GM19025 (cell line): ENCODE measurements at regions not wholly inside any gene's neighbourhood (a gene's known extent, or its start where the extent isn't known, plus 50 kb on each side); places are given as distances from the start of the nearest gene placed in this dataset.

Source experiments
- ATAC-seq: cut with Tn5 transposase; IDR thresholded peaks from one replicate; pipeline ENCODE4 v1.9.1; 2021; ENCODE audit warnings: mild to moderate bottlenecking, low read depth, moderate library complexity; ENCODE audit not compliant: unreplicated experiment

GRCh38 chr6:23910420-23910819 lies 215.6 kb upstream of the NRSN1 start:
- ATAC-seq = no peak

DNA sequence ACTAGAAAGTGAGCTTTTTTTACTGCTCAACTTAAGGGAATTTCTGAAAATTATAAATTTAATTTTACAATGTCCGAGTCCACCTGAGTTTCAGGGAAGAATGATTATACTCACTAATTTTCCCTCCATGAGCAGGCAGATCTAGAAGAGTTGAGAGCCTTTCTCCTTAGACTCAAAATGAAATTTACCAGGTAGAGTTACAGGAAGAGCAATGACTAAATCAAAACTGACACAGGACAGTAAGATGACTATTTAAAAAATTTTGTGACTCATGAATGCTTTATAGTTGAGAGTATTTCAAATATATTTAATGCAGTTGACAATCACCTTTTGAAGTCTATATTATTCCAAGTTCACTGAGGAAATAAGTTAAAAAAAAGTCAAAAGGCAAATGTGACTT lies 198.1 kb upstream of the NRSN1 start:
- ATAC-seq = no peak

GRCh38 chr6:23929201-23929600 lies 196.8 kb upstream of the NRSN1 start:
- no peak for ATAC-seq

DNA sequence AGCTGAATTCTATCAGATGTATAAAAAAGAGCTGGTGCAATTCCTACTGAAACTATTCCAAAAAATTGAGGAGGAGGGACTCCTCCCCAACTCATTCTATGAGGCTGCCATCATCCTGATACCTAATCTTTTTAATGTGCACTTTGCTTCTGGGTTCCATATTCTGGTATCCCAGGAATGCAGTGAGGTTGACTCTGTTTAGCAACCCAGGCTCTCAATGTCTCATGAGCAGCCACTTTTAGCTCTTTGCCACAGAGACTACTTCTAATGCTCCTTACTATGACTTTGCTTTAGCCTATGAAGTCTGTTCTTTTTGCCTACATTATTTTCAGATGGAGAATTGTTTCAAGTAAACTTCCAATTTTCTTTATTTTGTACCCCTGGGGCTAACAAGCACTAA lies 185.5 kb upstream of the NRSN1 start:
- ATAC-seq = no peak

DNA sequence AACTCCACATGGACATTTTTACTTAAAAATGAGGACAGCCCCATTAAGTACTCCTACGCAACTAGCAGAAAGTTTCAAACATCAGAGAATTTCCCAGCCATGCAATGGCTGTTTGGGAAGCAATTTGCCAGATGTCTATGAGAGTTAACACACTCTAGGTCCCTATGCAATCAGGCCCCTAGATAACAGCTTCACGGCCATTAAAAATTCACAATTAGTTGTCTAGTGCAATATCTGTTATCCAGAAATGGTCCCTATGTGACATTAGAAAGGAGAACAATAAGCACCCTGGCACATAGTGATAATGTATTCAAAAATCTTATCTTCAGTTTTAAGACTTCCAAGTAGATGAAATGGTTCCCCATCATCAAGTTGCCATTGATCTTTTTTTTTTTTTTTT lies 174.3 kb upstream of the NRSN1 start:
- ATAC-seq = no peak

DNA sequence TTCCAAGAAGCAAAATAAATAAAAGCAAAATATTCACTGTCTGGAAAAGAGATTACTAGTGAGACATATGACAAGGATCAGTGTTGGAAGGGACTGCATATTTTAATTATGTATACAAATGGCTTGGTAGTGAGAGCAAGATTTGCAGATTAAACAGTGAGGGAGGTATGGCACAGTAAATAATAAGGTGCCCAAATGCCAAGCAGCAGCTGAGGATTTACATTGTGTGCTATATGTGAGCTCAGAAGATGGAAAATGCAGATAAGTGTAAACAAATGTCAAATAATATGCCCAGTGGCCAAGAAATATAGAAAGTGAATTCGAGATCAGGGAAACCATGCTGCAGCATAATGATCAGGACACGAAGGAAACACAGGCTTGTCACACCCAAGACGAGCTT lies 173.8 kb upstream of the NRSN1 start:
- no peak for ATAC-seq

GRCh38 chr6:23953976-23954375 lies 172.0 kb upstream of the NRSN1 start:
- no peak for ATAC-seq

GRCh38 chr6:23957017-23957416 lies 169.0 kb upstream of the NRSN1 start:
- ATAC-seq = no peak

DNA sequence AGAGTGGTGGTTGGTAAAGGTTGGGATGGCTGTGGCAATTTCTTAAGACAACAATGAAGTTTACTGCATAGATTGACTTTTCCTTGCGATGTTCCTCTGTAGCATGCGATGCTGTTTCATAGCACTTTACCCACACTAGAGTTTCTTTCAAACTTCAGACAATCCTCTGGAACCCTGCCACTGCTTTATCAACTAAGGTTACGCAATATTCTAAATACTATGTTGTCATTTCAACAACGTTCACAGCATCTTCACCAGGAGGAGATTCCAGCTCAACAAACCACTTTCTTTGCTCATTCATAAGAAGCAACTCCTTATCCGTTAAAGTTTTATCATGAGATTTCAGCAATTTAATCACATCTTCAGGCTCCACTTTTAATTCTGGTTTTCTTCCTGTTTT lies 161.2 kb upstream of the NRSN1 start:
- ATAC-seq = no peak

- ATAC-seq = no peak
Measured at GRCh38 chr6:23969344-23969743, 156.7 kb upstream of the NRSN1 start.

DNA sequence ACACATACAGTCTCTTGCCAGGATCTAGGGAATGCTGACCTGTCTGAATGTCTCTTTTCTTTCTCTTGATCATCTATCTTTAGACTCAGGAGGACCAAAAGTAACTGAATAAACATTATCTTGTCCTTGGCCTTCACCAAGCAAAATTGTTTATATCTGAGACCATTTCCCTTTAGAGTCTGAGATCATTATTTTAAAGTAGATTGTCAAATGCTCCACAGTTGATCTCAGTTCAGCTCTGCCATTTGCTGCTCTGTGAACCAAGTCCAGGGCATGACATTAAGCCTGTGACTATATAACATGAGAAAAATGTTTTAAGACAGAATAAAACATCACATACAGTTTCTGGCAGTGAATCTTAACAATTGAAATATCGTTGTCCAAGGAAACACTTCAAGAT lies 148.3 kb upstream of the NRSN1 start:
- ATAC-seq = no peak

GRCh38 chr6:23980965-23981364 lies 145.1 kb upstream of the NRSN1 start:
- no peak for ATAC-seq

DNA sequence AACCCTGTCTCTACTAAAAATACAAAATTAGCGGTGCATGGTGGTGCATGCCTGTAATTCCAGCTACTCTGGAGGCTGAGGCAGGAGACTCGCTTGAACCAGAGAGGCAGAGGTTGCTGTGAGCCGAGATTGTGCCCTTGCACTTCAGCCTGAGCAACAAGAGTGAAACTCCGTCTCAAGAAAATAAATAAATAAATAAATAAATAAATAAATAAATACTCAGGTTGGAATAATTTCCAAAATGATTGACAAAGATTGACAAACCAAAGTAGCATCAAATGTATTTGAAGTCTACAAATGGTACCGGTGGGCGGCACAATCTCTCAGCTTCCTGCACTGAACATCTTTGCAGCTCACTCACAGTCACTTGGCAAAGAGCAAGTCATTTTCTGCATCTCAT lies 144.1 kb upstream of the NRSN1 start:
- ATAC-seq = no peak

DNA sequence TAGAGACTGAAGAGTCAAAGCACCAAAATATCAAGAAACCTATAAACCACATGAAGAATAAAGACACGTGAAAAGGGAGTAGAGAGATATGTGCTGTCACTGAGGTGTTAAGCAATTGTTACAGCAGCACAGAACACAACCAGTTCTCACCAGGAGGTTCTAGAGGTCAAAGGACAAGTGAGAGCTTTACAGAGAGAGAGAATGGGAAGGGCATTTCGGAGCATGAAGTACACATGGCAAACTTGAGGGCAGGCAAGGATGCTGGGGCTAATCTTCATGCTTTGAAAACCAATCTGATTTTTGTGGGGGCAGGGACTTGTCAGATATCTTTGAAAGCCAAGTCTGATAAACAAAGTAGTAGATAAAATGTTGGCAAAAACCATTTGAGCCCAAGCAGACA lies 142.3 kb upstream of the NRSN1 start:
- no peak for ATAC-seq

DNA sequence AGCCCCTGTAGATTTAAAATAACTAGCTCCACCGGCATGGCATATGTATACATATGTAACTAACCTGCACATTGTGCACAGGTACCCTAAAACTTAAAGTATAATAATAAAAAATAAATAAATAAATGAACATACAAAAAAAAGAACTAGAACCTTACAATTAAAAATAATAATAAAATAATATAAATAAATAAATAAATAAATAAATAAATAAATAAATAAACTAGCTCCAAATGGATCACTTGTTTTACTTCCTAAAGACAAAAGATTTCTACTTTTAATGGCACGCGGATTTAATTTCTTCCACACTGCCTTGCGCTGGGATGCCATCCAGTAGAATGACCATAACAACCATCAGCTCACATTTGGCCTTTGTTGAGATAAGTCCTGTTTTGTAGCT lies 141.0 kb upstream of the NRSN1 start:
- no peak for ATAC-seq

DNA sequence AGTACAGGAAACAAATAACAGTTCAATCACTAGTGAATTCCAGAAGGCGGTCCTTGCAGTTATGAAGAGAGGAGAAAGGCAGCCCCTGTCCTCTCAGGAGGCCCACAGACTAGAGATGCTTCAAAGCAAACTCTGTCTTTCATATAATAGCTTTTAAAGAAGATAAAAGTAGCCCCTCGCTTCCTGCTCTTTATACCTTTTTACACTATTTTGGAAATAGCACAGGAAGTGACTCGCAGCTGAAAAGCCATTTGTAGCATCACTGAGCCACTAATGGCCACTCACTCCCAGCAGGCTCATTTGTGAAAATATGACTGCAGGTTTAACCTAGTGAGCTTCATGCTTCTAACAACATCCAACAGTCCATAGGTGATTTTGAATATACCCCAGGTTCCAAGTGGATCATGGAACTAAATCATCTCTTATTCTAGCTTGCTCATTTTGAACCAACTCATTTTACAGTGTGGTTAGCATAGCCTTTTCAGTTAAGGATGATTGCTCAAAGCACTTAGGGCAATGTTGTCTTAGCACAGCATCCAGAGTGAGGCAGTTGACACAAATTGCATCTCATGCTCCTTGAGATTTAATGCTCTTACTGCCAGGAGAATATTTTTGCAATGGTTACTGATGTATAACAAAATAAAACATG lies 136.0 kb upstream of the NRSN1 start:
- ATAC-seq = no peak

DNA sequence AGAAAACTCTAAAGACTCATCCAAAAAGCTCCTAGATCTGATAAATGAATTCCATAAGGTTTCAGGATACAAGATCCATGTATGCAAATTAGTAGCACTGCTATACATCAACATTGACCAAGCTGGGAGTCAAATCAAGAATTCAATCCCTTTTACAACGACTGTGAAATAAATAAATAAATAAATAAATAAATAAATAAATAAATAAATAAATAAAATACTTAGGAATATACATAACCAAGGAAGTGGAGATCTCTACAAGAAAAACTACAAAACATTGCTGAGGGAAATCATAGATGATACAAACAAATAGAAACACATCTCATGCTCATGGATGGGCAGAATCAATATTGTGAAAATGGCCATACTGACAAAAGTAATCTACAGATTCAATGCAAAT lies 132.0 kb upstream of the NRSN1 start:
- no peak for ATAC-seq

DNA sequence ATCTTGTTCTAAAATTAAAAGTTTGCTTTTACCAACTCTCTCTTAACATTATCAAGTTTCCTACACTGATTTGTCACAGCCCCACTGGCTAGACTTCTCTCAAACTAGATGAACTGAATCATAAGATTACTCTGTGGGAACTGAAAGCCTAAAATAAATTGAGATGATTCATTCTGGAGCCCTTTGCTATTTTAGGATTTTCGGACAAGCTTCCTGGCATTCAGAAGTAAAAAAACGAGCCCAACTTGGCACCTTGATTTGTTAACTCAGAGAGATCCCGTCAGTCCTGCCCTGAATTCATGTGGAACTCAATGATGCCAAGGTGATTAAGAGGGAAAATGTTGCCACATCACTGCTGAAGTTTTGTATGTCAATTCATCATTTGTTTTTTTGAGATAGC lies 122.0 kb upstream of the NRSN1 start:
- ATAC-seq = no peak

DNA sequence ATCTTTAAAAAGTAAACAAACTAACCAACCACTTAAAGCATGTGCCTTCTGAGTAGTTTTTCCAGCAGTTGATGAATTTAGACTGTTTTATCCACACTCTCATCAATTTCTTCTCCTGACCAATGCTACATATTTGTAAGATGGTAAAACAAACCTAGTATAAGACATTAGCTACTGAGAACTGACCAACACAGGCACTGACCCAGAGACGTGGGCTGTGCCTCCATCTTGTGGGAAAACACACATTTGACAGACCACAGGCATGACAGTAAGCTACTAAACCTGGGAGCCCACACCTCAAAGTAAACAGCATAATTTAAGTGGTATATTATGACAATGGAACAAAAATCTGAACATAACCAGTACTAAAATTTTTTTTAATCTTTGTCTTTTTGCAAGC lies 121.4 kb upstream of the NRSN1 start:
- no peak for ATAC-seq

GRCh38 chr6:24006254-24006653 lies 119.8 kb upstream of the NRSN1 start:
- ATAC-seq = no peak

DNA sequence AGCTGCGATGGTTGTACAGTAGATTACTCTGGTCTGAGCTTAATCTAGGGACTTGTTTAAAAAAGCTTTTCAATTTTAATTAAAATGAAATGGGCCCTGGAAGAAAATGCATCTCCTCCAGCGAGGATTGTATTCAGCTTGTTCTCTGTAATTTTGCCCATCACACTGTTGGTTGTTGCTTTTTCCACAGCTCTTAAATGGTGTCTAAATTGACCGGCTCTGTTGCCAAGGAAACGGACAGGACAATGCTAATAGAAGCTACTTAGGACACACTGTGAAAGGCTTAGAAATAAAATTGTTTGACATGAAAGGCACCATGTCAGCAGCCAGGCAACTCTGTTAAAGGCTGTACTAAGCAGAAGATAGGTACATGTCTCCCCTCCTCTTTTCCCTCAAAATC lies 116.7 kb upstream of the NRSN1 start:
- no peak for ATAC-seq

DNA sequence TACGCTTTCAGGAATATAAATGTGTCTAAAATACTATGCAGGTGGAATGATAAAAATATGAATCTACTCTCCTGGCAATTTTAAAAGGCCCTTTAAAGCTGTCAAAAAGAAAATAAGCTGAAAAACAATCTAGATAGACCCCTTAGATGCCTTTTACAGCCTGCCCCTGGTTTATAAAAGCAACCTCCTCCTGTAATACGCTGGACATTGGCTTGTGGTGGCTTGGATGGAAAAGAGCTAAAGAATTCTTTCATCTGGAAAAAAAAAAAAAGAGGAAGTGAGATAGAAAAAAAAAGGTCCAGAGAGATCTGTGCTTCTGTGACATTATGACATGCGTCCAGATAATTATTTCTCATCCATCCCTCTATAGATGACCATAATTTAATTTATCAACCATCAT lies 115.9 kb upstream of the NRSN1 start:
- ATAC-seq = no peak

DNA sequence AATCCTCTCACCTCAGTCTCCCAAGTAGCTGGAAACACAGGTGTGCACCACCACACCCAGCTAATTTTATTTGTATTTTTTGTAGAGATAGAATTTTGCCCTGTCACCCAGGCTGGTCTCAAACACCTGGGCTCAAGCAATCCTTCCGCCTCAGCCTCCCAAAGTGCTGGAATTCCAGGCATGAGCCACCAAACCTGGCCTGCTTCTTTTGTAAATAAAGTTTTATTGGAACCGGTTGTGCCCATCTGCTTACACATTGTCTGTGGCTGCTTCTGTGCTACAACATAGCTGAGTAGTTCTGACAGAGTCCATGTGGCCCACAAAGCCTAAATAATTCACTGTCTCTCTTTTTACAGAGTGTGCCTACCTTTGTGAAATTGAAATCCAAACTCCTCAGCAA lies 109.7 kb upstream of the NRSN1 start:
- no peak for ATAC-seq
